ENCODE measurements at regions not wholly inside any gene's neighbourhood (a gene's known extent, or its start where the extent isn't known, plus 50 kb on each side); places are given as distances from the start of the nearest gene placed in this dataset.

GRCh38 chr2:38446906-38447561 lies 70.0 kb upstream of the ATL2 start:
- no peak for DNase-seq

DNA sequence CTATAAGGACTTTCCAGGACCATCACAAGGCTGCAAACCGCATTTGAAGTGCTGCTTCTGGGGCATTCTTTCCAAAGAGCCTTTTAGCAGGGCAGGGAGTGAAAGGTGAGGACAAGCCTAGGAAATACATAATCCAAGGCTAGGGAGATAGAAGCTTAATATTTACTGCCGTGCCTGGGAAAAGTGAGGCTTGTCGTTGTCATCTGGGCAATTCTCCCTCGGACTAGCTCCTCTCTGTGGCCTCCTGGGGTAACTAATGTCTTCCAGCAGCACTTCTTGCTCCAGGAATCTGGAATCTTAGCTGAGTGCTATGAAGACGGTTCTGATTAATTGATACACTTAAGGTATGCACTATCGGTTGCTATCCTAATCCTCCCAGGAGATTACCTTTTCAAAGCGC lies 69.3 kb upstream of the ATL2 start:
- DNase-seq = no peak

GRCh38 chr2:38444247-38444646 lies 67.2 kb upstream of the ATL2 start:
- no peak for DNase-seq

DNA sequence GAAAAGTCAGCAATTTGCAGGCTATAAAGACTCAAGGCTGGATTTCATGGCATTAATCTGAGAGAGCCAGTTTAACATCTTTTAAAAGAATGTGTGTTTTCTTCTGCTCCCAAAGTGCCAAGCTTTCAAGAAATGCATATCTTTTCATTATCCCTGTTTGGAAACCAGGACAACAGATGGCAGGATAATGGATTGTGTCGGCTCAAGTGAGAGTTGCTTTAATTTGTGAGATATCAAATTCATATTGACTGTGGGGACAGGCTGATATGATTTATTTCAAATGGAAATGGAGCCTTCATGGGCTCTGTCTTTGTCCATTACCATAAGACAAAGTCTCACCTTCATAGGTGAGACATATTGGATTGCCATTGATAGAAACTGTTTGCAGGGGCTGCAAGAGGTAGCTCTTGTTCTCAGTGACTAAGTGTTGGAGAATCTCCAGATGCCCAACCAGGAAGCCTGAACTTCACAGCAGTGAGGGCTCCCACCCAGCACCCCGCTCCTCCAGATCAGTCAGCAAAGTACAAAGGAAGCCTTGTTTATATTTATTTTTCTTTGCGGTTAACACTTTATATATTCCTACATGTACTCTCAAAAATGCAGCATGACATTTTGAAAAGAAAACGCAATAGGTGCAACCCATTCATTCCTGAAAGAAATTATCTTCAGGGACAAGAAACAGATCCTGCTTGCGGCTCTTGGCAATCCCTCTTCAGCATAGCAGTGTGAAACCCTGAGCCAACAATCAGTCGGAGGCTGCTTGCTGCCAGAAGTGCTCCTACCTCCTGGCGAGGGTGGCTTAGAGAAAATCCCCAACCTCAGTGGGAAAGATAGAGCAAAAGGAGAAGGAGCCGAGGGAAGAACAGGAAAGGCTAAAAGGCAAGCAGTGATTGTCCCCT lies 65.8 kb upstream of the ATL2 start:
- no peak for DNase-seq

GRCh38 chr2:38441346-38441745 lies 64.3 kb upstream of the ATL2 start:
- DNase-seq = no peak

DNA sequence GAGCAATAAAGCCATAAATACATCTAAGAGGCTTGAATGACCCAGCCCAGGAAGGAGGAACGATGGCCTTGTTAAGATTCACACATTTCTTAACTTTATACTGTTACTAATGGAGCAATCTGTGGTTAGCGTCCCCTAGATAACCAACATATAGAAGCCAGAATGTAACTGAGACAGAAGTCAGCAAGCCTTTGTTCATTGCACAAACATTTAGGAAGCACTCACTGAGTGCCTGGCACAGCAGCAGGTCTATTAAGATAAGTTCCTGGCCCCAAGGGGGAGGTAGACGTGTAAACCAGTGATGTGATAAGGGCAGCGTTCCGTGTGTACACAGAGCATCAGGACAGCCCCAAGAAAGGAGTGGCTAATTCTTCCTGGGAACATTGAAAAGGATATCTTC lies 63.6 kb upstream of the ATL2 start:
- DNase-seq = no peak

GRCh38 chr2:38439863-38440262 lies 62.8 kb upstream of the ATL2 start:
- DNase-seq = no peak

GRCh38 chr2:38438883-38439612 lies 62.0 kb upstream of the ATL2 start:
- no peak for DNase-seq

GRCh38 chr2:38438133-38438882 lies 61.2 kb upstream of the ATL2 start:
- DNase-seq = no peak

- DNase-seq = no peak
These were observed 59.2 kb upstream of the ATL2 start for GRCh38 chr2:38436227-38436664.

DNA sequence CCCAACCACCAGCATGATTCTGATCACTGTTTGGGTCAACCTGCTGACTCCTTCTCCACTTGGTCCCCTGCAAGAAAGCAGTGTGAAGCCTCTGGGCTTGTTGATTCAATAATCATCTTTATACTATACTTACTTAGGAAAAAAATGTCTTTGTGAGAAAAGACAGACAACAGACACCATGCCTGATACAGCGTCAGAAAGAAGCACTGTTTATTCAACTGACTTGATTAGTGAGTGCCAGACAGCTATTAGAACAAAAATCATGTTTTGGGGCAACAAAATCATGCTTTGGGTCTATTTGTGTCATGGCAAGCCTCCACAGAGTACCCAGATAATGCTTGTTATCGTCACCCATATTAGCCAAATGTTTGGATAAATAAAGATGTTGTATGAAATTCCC lies 58.7 kb upstream of the ATL2 start:
- DNase-seq = no peak

- DNase-seq = no peak
These were observed 57.5 kb upstream of the ATL2 start for GRCh38 chr2:38434595-38434994.

DNA sequence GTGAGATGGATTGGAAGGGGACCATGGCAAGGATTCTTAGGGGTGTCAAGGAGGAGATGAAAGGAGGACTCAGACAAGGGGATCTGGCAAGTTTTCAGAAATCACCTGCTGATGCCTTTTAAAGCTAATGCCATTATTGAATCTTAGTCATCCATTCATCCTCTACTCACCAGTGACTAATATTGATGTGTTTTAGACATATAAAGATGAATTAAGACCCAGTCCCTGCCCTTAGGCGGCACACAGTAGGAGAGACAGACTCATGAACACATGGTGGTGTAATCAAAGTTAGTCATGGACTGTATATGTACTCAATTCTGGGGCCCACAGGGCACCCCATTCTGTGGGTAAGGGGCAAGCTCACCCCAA lies 56.5 kb upstream of the ATL2 start:
- DNase-seq = no peak

DNA sequence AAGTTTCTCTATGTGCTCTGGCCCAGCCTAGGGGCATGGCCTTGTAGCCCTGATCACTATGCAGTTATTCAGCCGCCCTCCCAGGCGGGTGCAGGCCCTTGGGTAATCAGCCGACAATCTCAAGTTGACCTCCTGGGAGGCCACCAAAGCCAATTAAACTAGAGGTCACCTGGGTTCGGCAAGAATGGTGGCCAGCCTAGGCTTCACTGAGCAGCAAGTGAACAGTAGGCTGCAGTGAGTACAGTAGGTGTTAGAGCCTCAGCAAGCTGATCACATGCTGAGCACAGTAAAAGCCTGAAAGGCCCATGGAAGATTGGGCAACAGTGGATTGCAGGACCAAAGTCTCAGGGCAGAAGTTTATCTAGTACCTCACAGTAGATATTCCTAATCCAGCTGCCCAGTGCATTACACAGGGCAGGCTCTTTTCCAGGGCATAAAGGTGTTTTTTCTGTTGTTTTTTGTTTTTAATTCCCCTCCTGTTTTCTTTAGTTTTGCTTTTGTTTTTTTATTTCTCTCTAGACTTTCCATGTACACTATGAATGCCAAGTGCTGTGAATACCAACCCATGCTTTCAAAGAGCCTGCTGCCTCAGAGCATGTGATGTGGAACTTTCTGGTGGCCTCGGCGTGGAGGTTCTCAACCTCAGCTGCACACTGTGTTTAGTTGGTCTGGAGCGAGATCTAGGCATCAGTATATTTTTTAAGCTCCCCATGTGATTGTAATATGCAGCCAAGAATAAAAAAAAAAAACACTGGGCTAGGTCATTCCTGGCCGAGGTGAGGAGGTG lies 55.9 kb upstream of the ATL2 start:
- DNase-seq = no peak

GRCh38 chr2:38430597-38431207 lies 53.6 kb upstream of the ATL2 start:
- DNase-seq = no peak

DNA sequence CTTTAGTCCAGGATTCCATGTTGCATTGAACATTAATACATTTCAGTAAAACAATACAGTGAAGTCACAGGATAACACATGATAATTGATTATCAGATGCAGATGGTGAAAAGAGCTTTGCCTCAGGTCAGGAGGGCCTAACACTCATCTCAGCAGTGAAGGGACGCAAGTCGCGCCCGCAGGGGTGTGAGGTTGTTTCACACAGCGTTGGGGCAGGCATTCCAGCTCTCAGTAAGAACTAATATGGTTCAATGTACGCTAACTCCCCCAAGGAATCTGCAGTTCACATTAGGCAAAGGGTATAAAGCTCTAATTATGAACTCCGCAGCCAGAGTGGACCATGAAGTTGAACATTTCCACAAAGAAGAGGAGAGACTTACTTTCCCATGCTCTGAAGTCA lies 53.1 kb upstream of the ATL2 start:
- DNase-seq = no peak

DNA sequence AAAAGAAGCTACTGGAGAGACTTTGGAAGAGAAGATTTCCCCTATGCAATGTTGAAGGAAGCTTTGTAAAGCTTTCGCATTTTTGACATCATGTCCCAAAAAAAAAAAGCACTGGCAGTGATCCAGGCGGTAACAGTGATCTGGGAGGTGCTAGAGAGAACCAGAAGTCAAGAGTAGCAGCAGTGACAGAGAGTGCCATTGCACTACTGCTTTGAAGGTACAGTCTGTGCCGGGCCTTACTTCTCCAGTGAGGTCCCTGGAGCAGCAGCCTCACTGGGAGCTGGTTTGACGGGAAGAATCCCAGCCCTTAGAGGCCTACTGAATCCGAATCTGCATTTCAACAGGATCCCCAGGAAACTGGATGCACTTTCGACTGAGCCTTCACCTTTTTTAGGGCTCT lies 50.9 kb upstream of the ATL2 start:
- DNase-seq = no peak

GRCh38 chr2:38427054-38427453 lies 50.0 kb upstream of the ATL2 start:
- DNase-seq = no peak

Data from SW 1271 (cell line).